OCI-LY7 (cell line): ENCODE measurements at regions not wholly inside any gene's neighbourhood (a gene's known extent, or its start where the extent isn't known, plus 50 kb on each side); places are given as distances from the start of the nearest gene placed in this dataset.

ENCODE experiments used
- BruUV-seq: library from RNA; stranded (reverse); fragments of 400-500 nt; replicated peaks from 2 replicates; lab custom pipeline; 2021; lab: Mats Ljungman, UMichigan
- CTCF ChIA-PET: fragments of 300-600 bp; sonication (Branson Sonifier 250); formaldehyde crosslinking; loops from one replicate; lab custom pipeline; 2022; ENCODE audit warnings: antibody characterized with exemption; ENCODE audit not compliant: unreplicated experiment; lab: Charles Lee
- POLR2A ChIA-PET: fragments of 300-600 bp; sonication (Branson Sonifier 250); formaldehyde crosslinking; loops from one replicate; lab custom pipeline; 2022; ENCODE audit warnings: antibody characterized with exemption; lab: Charles Lee
- DNase-seq: peaks from one replicate; pipeline ENCODE4 v3.0.0-alpha.2; 2015; ENCODE audit warnings: low spot score
- H2AFZ ChIP-seq: fragments of 200-600 bp; sonication (generic), shearing (Covaris generic); 2 replicates; pipeline ENCODE4 v1.6.1; 2014; ENCODE audit warnings: mild to moderate bottlenecking, antibody characterized with exemption, low read length, moderate library complexity
- H3K27ac ChIP-seq: fragments of 200-600 bp; sonication (generic); 2 replicates; pipeline ENCODE4 v1.5.1; 2014; ENCODE audit warnings: mixed run types, low read depth, mild to moderate bottlenecking, moderate library complexity, low read length, inconsistent platforms; ENCODE audit not compliant: poor library complexity, severe bottlenecking
- H3K36me3 ChIP-seq: fragments of 200-600 bp; sonication (generic); 2 replicates; pipeline ENCODE4 v1.6.1; 2014; ENCODE audit warnings: mild to moderate bottlenecking, antibody characterized with exemption, low read length, moderate library complexity, mixed read lengths; ENCODE audit not compliant: insufficient read depth
- H3K4me1 ChIP-seq: fragments of 200-600 bp; sonication (generic); 2 replicates; pipeline ENCODE4 v1.5.1; 2014; ENCODE audit warnings: mild to moderate bottlenecking, low read length; ENCODE audit not compliant: insufficient read depth, poor library complexity, severe bottlenecking
- H3K4me2 ChIP-seq: fragments of 200-600 bp; sonication (generic); 2 replicates; pipeline ENCODE4 v1.6.1; 2014; ENCODE audit warnings: mild to moderate bottlenecking, low read length
- H3K4me3 ChIP-seq: fragments of 200-600 bp; sonication (generic); 2 replicates; pipeline ENCODE4 v1.5.1; 2014; ENCODE audit warnings: mild to moderate bottlenecking, low read depth, low read length; ENCODE audit not compliant: poor library complexity, severe bottlenecking
- H3K79me2 ChIP-seq: fragments of 200-600 bp; sonication (generic); 2 replicates; pipeline ENCODE4 v1.6.1; 2016; ENCODE audit warnings: low read depth, mild to moderate bottlenecking, low read length, moderate library complexity, mixed read lengths; ENCODE audit not compliant: insufficient read depth
- H3K9me2 ChIP-seq: fragments of 200-600 bp; sonication (generic); 2 replicates; pipeline ENCODE4 v1.6.1; 2016; ENCODE audit warnings: mild to moderate bottlenecking, low read length, mixed read lengths; ENCODE audit not compliant: insufficient read depth
- H3K9me3 ChIP-seq: fragments of 200-600 bp; sonication (generic); 2 replicates; pipeline ENCODE4 v1.6.1; 2014; ENCODE audit warnings: mild to moderate bottlenecking, mixed run types, low read length, mixed read lengths
- H4K20me1 ChIP-seq: fragments of 200-600 bp; sonication (generic); 2 replicates; pipeline ENCODE4 v1.6.1; 2014; ENCODE audit warnings: mild to moderate bottlenecking, antibody characterized with exemption, low read length, moderate library complexity, mixed read lengths; ENCODE audit not compliant: insufficient read depth
- CTCF ChIP-seq: fragments of 200-600 bp; sonication (generic); conservative IDR thresholded peaks from 2 replicates; pipeline ENCODE4 v1.5.1; 2014; ENCODE audit warnings: mild to moderate bottlenecking, antibody characterized with exemption, low read length, moderate library complexity, mixed read lengths
- EZH2phosphoT487 ChIP-seq: fragments of 200-600 bp; sonication (generic); IDR thresholded peaks from 2 replicates; pipeline ENCODE4 v1.6.1; 2018; ENCODE audit warnings: low read depth, borderline replicate concordance, mild to moderate bottlenecking, mixed run types, antibody characterized with exemption, low read length, moderate library complexity, mixed read lengths
- intact Hi-C: fragments of 100-400 bp; cut with micrococcal nuclease; formaldehyde crosslinking; loops from one replicate; pipeline ENCODE4 v1.10.0; 2022; ENCODE audit not compliant: unreplicated experiment

GRCh38 chr2:122366427-122366826 is 611.0 kb downstream of the TSN start:
- no peaks in the 10 kb centered on the region for H3K9me3 ChIP-seq
- H3K36me3 ChIP-seq = no peaks in the 10 kb centered on the region
- ChIA-PET POLR2A (interaction anchor here (0.6 kb wide), 1 partner anchor 683 kb away, joined by 3 read pairs; no protein-coding TSS in a partner anchor), CTCF (no interaction called here)
- no peak for DNase-seq
- intact Hi-C loops = no loop called here
- no peak overlapping the region for H2AFZ ChIP-seq
- H4K20me1 ChIP-seq = no peaks in the 10 kb centered on the region
- no peaks in the 10 kb centered on the region for H3K4me1 ChIP-seq
- BruUV-seq = no TSS peak
- no peak overlapping the region for H3K4me2 ChIP-seq
- no peak overlapping the region for H3K4me3 ChIP-seq
- H3K9me2 ChIP-seq = no peaks in the 10 kb centered on the region
- no peak overlapping the region for H3K27ac ChIP-seq
- H3K79me2 ChIP-seq = no peaks in the 10 kb centered on the region
- TF ChIP-seq CTCF (no peak), EZH2phosphoT487 (no peak)

GRCh38 chr2:122366969-122367645 is 611.7 kb downstream of the TSN start:
- POLR2A ChIA-PET = interaction anchor here (0.6 kb wide), 1 partner anchor 683 kb away, joined by 3 read pairs; no protein-coding TSS in a partner anchor
- BruUV-seq = no TSS peak

More at GRCh38 chr2:122366969-122367645, 611.7 kb downstream of the TSN start:
- Histone ChIP-seq H3K27ac (no peak overlapping the region), H3K36me3 (no peaks in the 10 kb centered on the region), H3K4me1 (no peaks in the 10 kb centered on the region), H3K4me3 (no peak overlapping the region), H3K9me2 (no peaks in the 10 kb centered on the region), H3K79me2 (no peaks in the 10 kb centered on the region), H3K9me3 (no peaks in the 10 kb centered on the region), H4K20me1 (no peaks in the 10 kb centered on the region), H2AFZ (no peak overlapping the region), H3K4me2 (no peak overlapping the region)
- intact Hi-C loops = no loop called here
- CTCF ChIA-PET = no interaction called here
- no peak for TF ChIP-seq EZH2phosphoT487
- no peak for TF ChIP-seq CTCF
- DNase-seq = no peak
